ENCODE measurements at regions not wholly inside any gene's neighbourhood (a gene's known extent, or its start where the extent isn't known, plus 50 kb on each side); places are given as distances from the start of the nearest gene placed in this dataset.

DNA sequence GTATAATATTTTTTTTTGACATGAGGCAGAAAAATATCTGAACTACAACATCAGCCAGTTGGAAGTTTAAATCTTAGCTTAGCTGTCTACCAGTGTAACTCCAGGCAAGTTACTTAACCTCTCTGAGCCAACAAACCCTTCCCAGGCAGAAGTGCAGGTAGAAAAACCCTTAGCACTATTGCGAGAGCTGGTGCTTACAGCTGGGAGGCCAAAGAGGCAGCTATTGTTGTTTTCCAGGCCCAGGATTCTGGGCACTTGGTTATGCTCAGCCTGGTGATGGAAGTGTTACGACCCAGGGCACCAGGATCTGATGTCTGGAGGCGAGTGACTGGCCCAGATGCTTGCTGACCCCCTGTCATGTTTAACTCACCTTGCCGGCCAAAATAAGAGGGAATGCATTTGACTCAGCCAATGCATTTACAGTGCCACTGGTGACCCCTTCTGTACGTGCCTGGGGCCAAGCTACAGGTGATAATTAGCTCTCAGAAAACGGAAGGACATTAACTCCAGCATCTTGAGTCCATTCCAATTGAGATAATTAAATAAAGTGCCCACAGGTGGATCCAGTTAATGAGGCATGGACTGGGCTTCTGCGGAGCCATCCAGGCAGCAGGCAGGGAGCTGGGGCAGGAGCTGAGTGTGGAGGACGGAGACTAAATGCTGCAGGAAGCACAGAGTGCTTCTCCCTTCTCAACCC, 126.5 kb upstream of the HABP2 start:
- no peak for ATAC-seq
- intact Hi-C loops (cut with micrococcal nuclease): no loop called here
- no peak for DNase-seq

DNA sequence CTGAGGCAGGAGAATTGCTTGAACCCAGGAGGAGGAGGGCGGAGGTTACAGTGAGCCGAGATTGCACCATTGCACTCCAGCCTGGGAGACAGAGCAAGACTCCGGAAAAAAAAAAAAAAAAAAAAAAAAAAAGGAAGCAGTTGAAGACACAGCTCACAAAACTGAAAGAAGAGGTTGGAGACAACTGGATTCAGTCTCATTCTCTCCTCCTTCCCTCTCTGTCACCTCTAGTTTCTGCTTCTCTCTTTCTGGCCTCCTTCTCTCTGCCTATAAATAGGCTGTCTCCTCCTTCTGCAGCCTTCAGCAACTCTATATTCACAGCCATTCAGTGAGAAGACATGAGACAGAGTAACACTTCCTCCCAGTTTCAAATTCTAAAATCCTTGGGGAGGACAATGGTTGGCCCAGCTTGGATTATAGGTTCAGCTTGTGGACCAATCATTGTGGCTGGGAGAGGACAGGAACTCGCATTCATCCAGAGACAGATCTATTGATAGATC, 125.6 kb upstream of the HABP2 start:
- ATAC-seq: peak; percentile 18
- intact Hi-C loops (cut with micrococcal nuclease): no loop called here
- DNase-seq: no peak

DNA sequence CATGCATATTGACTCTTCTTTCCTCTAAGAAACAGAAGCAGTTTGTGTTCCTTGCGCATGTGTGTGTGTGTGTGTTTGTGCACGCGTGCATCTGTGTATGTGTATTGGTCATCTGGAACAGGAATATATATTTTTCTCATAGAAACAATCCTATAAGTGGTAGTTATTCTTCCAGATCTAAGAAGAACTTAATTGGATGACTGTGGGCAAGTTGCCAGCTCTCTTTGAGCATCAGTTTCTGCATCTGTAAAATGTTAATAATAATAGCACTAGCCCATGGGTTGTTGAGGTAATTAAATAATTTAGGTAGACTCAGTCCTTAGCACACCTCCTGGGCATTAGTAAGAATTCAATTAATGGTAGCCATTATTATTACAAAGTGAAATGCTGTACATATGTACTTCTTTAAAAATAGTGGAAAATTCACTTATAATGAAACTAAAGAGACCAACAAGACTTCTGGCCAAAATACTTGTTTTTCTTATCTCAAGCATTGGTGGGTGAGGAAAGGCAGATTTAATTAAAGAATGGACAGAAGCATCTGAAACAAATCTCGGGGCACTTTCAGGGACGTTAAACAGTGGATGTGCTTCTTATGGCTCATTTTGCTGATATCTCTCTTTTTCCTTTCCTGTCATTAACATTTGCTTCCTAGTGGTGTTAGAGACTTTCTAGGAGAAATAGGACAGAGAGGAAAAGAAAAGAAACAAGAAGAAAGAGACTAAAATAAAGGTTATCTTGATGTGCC, 124.9 kb upstream of the HABP2 start:
- intact Hi-C loops (cut with micrococcal nuclease): no loop called here
- no peak for DNase-seq
- ATAC-seq: no peak

DNA sequence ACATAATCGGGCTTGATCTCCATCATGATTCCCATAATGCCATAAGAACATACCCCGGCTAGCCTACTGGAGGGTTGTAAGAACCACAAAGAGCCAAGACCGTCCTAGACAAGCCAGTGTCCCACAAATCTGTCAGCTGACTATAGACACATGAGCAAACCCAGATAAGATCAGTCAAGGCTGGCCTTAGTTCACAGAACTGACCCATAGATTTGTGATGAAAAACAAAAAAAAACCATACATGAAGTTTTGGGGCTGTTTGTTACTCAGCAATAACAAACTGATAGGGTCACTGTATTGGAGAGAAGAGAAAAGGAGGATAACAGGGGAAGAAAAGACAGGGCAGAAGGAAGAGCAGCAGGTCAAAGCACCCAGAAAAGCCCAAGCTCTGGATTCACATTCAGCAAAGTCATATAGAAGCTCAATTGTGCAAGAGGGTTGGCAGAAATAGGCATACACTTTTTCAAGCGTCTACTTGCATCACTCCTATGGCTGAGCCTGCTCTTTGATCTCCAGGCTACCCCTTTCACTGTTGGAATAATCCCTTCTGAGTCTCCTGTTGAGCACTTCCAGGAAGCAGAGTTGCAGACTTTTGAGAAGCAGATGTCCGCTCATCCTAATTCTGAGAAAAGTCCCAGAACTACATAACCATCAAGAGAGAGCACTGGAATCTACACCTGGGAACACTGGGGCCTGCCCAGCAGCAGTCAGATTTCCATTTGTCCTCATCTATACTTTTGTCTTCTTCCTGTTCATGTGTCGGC, 122.0 kb upstream of the HABP2 start:
- intact Hi-C loops (cut with micrococcal nuclease): no loop called here
- ATAC-seq (no peak), DNase-seq (no peak)

DNA sequence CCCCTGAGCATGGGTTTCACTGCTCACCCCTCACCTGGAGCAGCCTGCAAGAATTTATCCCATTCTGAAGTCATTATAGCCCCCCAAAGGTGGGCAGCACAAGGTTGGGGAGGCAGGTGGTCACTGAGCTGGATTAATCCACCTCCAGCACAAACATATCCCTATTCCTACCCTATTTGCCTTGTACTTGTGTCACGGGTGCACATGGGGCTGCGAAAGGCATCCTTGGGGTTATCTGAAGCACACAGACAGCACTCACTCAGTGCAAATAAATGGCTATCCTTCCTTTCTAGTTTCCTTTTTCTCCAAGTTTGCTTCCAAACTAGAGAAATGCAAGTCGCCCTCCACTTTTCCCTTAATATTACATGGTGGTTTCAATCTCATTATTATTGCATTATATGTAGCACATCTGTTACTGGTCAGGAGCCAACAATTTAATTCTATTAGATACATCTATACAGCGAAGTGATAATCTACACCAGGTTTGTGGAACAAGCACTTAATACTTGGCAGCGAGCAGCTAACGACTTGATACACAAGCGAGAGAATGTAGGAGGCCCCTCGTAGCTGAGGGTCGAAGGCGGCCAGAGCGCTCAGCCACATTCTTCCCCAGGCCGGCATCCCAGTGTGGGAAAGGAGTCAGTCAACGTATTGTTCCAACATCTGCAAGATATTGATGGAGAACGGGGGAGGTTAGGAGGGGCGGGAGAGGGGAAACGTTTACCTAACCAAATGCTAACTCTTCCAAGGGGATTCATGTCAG, 121.3 kb upstream of the HABP2 start:
- ATAC-seq (no peak), DNase-seq (no peak)
- intact Hi-C loops (cut with micrococcal nuclease): no loop called here

DNA sequence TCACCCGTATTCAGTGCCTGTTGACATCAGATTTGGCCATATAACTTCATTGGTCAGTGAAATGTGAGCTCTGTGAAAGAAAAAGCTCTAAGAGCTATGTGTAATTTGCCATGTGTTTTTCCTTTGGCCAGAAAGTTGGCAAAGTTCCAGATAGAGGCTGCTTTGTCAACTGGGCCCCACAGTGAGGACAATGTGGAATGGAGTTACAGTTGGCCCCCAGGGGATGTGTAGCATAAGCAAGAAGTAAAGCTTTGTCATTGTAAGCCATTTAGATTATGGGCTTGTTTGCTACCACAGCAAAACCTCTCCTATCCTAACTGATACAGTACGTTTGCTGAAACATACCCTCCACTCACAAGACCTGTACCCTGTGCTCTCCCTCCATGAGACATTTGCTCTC, 119.1 kb upstream of the HABP2 start:
- ATAC-seq (no peak), DNase-seq (no peak)
- intact Hi-C loops (cut with micrococcal nuclease): no loop called here

DNA sequence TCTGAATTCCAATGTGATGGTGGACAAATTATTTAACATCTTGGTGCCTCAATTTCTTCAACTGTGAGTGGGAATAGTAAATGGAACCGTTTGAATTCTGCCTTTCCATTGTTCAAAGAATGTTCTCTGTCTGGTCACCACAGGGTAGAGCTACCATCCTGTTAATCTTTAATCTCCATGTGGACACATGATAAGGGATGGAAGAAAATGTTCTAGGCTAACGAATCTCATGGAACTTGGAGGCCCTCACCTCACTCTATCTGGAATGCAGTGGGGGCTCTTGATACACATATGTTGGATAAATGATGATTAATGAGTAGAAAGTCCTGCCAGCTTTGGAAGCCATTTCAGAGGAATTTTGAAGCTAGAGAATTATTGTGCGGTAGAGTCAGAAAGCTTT, 118.5 kb upstream of the HABP2 start:
- intact Hi-C loops (cut with micrococcal nuclease): no loop called here
- no peak for ATAC-seq
- no peak for DNase-seq

DNA sequence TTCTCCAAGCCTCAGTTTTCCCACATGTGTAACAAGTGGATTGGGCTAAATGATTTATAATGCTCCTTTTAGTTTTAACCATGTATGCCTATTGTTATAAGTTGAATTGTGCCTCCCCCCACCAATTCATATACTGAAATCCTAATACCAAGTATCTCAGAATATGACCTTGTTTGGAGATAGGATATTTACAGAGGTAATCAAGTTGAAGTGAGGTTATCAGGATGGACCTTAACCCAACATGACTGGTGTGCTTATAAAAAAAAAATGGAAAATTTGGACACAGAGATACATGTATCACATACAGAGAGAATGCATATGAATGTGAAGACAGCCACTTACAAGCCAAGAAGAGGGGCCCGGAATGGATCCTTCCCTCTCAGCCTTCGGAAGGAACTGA, 117.9 kb upstream of the HABP2 start:
- intact Hi-C loops (cut with micrococcal nuclease): no loop called here
- no peak for DNase-seq
- no peak for ATAC-seq

DNA sequence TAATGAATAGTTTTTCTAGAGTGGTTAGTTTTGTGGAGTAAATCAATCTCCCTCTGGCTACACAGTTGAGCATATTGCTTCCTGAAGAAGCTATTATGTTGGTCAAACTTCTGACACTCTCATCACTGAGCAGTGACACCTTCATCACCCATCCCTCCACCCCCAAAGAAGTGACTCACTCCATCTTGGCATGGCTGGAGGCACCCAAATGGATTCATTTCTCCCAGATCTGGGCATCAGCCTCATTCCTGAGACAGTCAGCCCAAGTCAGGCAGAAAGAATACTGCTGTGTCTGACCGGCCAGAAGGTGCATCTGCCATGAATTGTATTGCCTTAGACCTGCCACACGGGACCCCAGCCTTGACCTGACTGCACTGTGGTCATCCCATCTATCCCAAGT, 117.0 kb upstream of the HABP2 start:
- DNase-seq (no peak), ATAC-seq (no peak)
- intact Hi-C loops (cut with micrococcal nuclease): no loop called here

DNA sequence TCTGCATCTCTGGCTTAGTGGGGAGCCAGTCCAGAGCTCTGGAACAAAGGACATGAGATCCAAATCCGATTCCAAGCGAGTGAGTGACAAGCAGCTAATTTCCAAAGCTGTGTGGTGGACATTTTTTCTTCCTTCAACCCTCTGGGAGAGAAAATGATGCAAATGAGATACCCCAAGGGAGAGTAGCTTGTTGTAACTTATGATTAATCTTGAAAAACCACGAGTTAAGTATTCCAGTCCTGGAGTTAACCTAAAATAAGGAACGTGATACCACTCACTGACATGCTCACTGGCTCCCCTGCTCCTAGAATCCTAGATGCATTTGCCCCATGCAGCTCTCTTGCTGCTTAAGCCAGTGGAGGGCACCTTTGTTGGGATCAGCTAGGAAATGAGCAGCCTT, 116.0 kb upstream of the HABP2 start:
- ATAC-seq (no peak), DNase-seq (no peak)
- intact Hi-C loops (cut with micrococcal nuclease): no loop called here

DNA sequence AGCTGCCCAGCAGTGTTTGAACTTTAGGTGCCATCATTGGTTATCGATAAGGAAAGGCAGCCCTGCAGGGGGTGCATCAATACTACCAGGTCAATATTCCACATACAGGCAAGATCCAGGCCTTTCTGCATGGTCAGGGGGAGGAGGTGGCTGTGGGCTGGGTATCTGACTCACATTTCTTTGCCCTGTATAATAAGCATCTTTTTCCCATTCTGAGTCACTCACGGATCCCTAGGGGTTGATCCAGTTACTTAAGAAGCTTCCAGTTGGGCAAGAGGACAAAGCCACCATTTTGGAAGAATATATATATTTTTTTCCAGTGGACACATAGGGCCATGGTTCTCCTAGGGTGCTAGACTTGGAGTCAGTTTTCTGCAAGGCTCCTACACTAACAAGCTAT, 114.2 kb upstream of the HABP2 start:
- intact Hi-C loops (cut with micrococcal nuclease): no loop called here
- no peak for ATAC-seq

DNA sequence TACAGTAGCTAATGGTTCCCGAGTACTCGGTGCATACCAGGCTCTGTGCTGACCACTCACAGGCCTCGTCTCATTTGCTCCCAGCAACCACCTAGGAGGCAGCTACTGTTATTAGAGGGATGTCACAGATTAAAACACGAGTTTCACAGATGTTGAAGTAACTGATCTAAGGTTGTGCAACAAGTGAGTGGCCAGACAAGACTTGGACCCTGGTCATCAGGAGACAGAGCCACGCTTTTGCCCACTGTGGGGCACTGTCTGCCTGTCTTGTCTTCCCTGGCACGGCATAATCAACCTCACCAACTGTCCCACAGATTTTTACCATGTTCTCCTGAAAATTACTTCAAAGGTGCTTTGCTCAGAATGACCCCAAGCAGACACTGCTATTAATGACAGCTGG, 111.6 kb upstream of the HABP2 start:
- intact Hi-C loops (cut with micrococcal nuclease): no loop called here
- DNase-seq (no peak), ATAC-seq (no peak)

More for the DNA sequence above, 114.2 kb upstream of the HABP2 start:
- no peak for DNase-seq

DNA sequence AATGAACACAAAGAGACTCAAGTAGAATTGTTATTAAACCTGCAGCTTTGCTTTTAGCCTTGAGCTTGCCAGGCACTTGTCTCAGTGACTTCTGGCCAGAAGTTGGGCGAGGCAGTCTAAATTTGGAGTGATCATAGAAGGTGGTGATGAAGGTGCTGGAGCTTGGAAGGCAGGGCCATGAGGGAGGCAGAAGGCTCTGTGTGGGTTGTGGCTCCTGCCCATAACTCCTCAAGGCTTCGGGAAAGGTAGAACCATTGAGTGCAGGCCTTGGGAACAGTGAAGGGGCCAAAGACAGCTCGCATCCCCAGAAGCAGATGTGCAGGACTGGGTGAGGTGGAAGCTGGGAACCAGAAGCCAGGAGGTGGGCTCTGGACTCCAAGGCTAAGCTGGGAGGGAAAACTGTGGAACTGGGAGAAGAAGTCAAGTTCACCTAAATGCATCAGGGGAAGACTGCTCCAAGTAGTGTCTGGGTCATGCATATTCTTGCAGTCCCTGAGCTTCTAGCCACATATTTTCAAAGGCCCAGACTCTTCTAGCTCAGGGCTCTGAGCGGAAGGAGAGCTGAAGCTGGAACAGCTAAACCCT, 111.1 kb upstream of the HABP2 start:
- no peak for DNase-seq
- intact Hi-C loops (cut with micrococcal nuclease): no loop called here
- ATAC-seq: no peak

DNA sequence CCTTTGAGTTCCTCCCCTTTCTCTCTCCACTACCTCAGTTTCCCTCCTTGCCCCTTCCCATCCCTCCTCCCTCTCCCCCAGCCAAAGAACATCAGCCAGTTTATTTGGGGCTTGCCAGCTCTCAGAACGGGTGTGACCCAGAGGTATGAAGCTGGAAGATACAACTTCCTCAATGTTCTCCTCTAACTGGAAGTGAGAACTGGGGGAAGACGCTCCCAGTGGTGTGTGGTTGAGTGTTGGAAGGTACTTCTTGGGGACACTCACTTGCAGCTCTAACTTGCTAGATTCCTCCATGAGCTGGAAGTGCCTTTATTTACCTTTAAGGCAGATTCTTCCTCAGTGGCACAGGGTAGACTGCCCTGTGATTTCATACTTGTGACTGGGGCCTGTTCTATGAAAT, 110.5 kb upstream of the HABP2 start:
- intact Hi-C loops (cut with micrococcal nuclease): no loop called here
- DNase-seq (no peak), ATAC-seq (no peak)

DNA sequence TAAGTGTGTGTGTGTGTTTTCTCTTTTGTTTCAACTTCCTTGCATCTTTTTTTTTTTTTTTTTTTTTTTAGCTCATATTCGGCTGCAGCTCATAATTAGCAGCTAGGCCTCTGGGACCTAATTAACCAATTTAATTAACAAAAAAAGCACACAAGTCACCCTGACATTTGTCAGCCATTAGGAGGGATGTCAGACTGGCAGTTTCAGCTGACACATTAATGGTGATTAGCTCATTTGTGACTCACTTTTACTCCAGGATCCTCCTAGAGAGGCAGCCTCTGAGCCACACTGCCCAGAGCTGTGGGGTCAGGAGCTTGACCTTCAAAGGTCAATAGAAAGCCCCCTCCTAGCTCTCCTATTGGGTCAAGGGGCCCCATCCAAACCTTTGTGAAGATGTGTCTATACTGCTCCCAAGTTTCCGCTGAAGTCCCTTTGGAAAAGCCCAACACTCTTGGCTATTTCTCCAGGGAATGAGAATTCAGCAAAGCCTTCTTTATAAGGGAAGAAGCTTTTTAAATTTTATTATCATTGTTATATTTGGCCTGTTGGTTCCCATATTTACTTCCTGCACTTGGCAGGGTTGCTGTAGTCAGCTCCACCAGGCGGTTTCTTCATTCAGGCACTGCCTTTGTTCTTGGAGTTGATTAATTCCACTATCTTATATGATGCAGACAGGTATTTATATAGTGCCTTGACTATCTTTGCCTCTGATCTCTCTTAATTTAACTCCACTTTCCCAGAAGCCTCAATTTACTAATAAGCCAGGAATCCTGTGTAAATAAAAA, 109.5 kb upstream of the HABP2 start:
- intact Hi-C loops (cut with micrococcal nuclease): no loop called here
- ATAC-seq (no peak), DNase-seq (no peak)

DNA sequence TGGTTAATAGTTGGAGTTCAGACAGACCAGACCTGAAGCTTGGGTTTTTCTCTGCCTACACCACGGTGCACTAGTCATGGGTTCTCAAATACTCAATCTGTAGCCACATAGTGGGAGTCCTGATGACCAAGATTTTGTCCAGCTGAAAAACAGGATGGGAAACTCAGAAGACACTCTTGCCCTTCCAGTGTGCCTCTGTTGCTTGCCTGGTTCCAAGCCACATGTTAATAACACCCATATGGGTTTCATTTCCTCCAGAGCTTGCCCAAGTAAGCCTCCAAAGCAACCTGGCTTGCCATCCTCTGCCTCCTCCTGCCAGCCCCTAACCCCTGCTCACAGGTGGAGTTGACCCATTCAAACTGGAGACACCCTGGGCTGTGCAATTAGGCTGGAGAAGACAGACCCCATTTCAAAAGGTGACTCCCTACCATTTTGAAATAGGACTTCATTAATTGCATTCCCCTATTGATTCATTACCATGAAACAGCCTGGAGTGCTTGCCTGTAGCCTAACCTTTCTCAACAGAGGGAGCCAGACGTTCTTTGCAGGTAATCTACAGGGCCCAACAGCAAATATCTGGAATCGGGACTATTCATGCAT, 108.0 kb upstream of the HABP2 start:
- ATAC-seq: no peak
- no peak for DNase-seq
- intact Hi-C loops (cut with micrococcal nuclease): no loop called here

DNA sequence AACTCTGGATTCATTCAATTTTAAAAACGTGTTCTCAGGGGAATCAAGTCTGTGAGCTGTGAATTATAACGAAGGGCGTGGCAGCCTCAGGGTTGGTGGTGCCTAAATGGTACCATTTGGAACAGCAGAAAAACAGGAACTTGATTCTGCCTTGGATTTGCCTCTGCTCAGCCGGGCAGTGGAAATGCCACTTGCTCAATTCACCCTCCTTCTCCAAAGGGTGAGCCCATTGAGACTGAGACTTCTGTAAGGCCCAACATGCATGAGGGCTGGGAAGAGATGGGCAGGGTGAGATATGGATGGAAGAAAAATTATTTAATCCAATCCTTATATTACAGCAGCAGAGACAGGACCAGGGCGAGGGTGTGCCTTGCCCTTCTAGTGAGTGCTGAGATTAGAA, 107.1 kb upstream of the HABP2 start:
- ATAC-seq (no peak), DNase-seq (no peak)
- intact Hi-C loops (cut with micrococcal nuclease): no loop called here

DNA sequence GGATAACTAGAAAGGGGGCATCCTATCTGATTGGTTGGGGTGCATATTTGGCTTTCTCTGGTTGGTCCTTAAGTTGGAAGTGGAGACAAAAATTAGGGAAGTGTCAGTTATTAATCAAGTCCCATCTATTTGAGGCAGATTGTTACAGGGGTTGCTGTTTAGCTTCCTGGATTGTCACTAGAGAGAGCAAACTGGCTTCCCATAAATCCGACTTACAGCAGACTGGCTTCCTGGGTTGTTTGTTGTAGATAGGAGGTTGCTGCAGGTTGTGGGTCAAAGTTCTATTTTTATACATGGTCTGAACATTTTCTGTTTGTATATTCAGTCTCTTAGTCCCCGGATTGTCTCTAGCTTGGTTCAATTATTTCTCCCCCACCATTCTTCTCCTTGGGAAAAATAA, 106.1 kb upstream of the HABP2 start:
- ATAC-seq: no peak
- intact Hi-C loops (cut with micrococcal nuclease): no loop called here

More for the DNA sequence above, 106.1 kb upstream of the HABP2 start:
- DNase-seq: no peak
